ENCODE measurements at regions not wholly inside any gene's neighbourhood (a gene's known extent, or its start where the extent isn't known, plus 50 kb on each side); places are given as distances from the start of the nearest gene placed in this dataset.

DNA sequence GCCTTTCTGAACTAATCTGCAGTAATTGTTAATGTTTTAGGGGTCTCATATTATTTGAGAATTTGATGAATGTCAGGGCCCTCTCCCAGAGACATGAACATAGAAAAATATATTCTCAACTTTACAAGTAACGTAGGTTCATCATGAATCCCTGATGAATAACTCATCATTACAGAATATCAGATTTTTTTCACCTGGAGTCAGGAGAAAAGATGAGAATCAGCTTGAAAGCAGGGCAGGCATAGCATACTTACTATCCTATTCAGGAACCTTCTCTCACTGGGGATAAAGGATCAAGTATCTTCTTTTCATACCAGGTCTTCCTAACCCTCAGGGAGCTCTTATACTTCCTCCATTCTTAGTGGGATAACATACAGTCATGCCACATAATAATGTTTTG lies 552.6 kb upstream of the TBL1XR1 start:
- TF ChIP-seq, protein P1, sequence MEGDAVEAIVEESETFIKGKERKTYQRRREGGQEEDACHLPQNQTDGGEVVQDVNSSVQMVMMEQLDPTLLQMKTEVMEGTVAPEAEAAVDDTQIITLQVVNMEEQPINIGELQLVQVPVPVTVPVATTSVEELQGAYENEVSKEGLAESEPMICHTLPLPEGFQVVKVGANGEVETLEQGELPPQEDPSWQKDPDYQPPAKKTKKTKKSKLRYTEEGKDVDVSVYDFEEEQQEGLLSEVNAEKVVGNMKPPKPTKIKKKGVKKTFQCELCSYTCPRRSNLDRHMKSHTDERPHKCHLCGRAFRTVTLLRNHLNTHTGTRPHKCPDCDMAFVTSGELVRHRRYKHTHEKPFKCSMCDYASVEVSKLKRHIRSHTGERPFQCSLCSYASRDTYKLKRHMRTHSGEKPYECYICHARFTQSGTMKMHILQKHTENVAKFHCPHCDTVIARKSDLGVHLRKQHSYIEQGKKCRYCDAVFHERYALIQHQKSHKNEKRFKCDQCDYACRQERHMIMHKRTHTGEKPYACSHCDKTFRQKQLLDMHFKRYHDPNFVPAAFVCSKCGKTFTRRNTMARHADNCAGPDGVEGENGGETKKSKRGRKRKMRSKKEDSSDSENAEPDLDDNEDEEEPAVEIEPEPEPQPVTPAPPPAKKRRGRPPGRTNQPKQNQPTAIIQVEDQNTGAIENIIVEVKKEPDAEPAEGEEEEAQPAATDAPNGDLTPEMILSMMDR (CRISPR knock-in tag; IDR thresholded peaks at IDR 0.05), result no peak
- TF ChIP-seq DR1 (CRISPR knock-in tag; IDR thresholded peaks at IDR 0.05), result no peak
- TF ChIP-seq, protein P2, sequence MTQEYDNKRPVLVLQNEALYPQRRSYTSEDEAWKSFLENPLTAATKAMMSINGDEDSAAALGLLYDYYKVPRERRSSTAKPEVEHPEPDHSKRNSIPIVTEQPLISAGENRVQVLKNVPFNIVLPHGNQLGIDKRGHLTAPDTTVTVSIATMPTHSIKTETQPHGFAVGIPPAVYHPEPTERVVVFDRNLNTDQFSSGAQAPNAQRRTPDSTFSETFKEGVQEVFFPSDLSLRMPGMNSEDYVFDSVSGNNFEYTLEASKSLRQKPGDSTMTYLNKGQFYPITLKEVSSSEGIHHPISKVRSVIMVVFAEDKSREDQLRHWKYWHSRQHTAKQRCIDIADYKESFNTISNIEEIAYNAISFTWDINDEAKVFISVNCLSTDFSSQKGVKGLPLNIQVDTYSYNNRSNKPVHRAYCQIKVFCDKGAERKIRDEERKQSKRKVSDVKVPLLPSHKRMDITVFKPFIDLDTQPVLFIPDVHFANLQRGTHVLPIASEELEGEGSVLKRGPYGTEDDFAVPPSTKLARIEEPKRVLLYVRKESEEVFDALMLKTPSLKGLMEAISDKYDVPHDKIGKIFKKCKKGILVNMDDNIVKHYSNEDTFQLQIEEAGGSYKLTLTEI (CRISPR knock-in tag; conservative IDR thresholded peaks at IDR 0.05), result no peak
- no peak for TF ChIP-seq EHMT2 (IDR thresholded peaks at IDR 0.05; ENCODE audit: borderline replicate concordance, low read depth, low read length)
